Stimulated activated CD4-positive, alpha-beta T cell treated with anti-CD3 and anti-CD28 coated beads, Interleukin-1b, Interleukin-23, amount 100 ng/mL, for 24 hours (primary cell): ENCODE measurements at regions not wholly inside any gene's neighbourhood (a gene's known extent, or its start where the extent isn't known, plus 50 kb on each side); places are given as distances from the start of the nearest gene placed in this dataset.

Experiments
- DNase-seq, 4 experiments: peaks; one replicate each; pipeline ENCODE4 v3.0.0-alpha.2; 2020; ENCODE audit warnings: low read depth in 4 of 4, low spot score in 1 of 4

- no peak for DNase-seq
Measured at GRCh38 chr2:121043061-121043826, 241.8 kb downstream of the TFCP2L1 start.

- DNase-seq, result no peak
Measured at GRCh38 chr2:121043827-121044222, 241.2 kb downstream of the TFCP2L1 start.

GRCh38 chr2:121044412-121044811, 240.6 kb downstream of the TFCP2L1 start:
- DNase-seq, result no peak

- no peak for DNase-seq
Measured at GRCh38 chr2:121045245-121045644, 239.8 kb downstream of the TFCP2L1 start.

- DNase-seq, result no peak
Measured at GRCh38 chr2:121046335-121046734, 238.7 kb downstream of the TFCP2L1 start.

GRCh38 chr2:121047383-121047782, 237.6 kb downstream of the TFCP2L1 start:
- DNase-seq, result no peak

- no peak for DNase-seq
Measured at GRCh38 chr2:121049131-121049530, 235.9 kb downstream of the TFCP2L1 start.

GRCh38 chr2:121049950-121050585, 234.9 kb downstream of the TFCP2L1 start:
- DNase-seq, result no peak

- no peak for DNase-seq
Measured at GRCh38 chr2:121051311-121051710, 233.7 kb downstream of the TFCP2L1 start.

GRCh38 chr2:121052023-121052422, 233.0 kb downstream of the TFCP2L1 start:
- DNase-seq, result no peak

- DNase-seq, result no peak
Measured at GRCh38 chr2:121052521-121052920, 232.5 kb downstream of the TFCP2L1 start.

GRCh38 chr2:121055088-121055487, 229.9 kb downstream of the TFCP2L1 start:
- no peak for DNase-seq

- DNase-seq, result no peak
Measured at GRCh38 chr2:121055501-121055900, 229.5 kb downstream of the TFCP2L1 start.

GRCh38 chr2:121058852-121059558, 226.0 kb downstream of the TFCP2L1 start:
- no peak for DNase-seq

GRCh38 chr2:121059651-121060649, 225.1 kb downstream of the TFCP2L1 start:
- no peak for DNase-seq

GRCh38 chr2:121061633-121062032, 223.4 kb downstream of the TFCP2L1 start:
- DNase-seq, result no peak

- no peak for DNase-seq
Measured at GRCh38 chr2:121063471-121063870, 221.5 kb downstream of the TFCP2L1 start.

GRCh38 chr2:121064186-121064585, 220.8 kb downstream of the TFCP2L1 start:
- no peak for DNase-seq

- DNase-seq, result no peak
Measured at GRCh38 chr2:121065239-121065638, 219.8 kb downstream of the TFCP2L1 start.

- no peak for DNase-seq
Measured at GRCh38 chr2:121066526-121066925, 218.5 kb downstream of the TFCP2L1 start.

GRCh38 chr2:121068851-121069250, 216.2 kb downstream of the TFCP2L1 start:
- DNase-seq, result no peak
